ENCODE measurements at regions not wholly inside any gene's neighbourhood (a gene's known extent, or its start where the extent isn't known, plus 50 kb on each side); places are given as distances from the start of the nearest gene placed in this dataset.
"Not testable (repeated sequence)": the region's sequence is repeated elsewhere in the genome, so short reads cannot be mapped to it uniquely, and the experiment has no call there.

DNA sequence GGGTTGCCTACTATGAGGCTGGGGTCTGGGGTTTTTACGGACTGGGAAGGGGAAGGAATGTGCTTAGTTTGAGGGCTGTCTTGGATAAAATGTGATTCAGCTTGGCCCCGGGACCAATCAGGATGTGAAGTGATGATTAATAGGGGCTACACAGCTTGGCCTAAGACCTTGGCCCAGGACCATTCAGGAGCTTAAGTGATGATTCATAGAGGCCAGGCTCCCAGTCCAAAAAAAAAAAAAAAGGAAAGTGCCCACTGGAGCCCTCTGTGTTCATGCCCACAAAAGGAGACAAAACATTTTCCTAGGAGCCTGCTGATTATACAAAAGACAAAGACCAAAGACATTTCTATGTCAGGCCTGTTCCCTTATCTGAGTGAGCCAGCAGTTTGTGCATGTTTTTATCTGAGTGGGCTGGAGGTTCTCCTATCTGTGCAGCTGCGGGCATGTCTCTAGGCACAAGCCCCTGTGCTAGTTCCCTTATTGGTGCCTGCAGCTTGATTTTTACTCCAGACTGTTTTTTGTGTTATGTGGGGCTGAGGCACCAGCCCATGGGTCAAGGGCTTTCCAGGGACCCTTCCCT lies 898.2 kb upstream of the GOT2 start:
- peak; percentile 72 for DNase-seq (ENCODE audit: low read depth)

DNA sequence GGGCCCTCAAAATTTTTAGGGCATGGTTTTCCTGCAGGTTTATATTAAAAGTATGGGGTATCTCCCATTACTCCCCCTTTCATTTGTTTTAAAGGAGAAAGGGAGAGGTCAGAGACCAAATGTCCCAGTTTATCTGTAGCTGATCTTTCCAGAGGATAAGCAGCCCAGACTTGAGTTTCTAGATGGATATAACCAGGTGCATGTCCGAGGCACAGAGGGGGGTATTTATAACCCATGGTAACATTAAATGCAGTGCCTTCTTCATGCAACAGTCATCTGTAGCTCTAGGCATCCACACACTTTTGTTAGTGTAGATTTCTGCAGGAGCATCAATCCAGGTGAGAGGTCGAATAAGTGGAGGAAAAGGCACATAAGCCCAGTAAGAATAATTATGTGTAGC lies 890.3 kb upstream of the GOT2 start:
- not testable (repeated sequence) for DNase-seq (ENCODE audit: low read depth)

DNA sequence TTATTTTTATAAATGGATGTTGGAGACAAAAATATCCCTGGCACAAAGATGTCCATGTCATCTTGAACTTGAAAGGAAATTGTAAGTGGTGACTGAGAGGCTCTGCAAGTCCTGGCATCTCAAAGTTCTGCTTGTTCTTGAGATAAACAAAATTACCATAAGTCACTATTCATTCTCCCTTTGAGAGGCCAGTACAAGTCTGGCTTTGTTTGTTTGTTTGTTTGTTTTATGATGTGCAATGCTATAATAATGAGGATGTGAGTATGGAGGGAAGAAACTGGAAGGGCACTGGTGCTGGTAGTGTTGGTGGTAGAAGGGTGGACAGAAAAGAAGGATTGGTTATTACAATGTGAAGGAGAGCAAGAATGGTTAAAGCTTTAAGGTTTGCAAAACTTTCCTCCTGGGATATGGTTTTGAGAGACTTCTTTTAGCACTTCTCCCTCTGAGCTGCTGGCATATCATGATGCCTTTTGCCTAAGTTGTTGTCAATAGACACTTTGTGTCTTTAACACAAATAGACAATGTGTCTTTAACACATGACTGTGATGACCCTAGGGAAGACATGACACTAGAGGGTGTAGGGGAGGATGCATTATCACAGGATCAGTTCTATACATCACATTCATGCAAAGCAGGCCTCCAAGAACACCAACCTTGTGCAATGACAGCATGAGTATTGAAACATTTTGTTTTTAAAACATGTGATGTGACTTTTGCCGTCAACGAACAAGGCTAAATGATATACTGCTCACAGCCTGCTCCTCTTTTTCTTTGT lies 880.5 kb upstream of the GOT2 start:
- no peak for DNase-seq (ENCODE audit: low read depth)

DNA sequence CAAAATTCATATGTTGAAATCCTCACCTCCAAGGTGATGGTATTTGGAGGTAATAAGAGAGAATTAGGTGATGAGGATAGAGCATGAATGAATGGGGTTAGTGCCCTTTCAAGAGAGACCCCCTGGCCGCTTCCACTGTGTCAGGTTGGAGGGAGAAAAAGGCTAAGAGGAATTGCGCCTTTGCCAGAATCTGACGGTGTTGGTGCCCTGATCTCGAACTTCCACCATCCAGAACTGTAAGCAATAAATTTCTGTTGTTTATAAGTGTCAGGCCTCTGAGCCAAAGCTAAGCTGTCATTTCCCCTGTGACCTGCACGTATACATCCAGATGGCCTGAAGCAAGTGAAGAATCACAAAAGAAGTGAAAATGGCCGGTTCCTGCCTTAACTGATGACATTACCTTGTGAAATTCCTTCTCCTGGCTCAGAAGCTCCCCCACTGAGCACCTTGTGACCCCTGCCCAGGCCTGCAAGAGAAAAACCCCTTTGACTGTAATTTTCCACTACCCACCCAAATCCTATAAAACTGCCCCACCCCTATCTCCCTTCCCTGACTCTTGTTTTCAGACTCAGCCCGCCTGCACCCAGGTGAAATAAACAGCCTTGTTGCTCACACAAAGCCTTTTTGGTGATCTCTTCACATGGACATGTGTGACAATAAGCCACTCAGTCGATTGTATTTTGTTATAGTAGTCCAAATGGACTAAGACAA lies 878.9 kb upstream of the GOT2 start:
- DNase-seq (ENCODE audit: low read depth) = not testable (repeated sequence)

DNA sequence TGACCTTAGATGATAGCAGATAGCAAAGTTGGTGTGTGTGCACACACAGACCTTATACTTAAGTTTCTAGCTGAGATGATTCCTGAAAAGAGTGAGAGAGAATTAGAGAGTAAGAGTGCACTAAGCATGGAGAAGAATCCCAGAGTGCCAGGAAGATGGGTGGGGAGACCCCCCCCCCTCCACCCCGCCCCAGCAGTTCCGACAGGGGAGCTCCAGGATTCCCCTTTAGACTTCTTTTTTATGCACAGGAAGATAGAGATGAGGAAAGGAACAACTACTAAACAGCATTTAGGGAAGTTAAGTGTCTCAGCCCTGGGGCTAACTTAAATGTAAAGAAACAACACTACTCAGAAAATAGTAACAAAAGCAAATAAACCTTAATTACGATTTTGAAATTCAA lies 878.0 kb upstream of the GOT2 start:
- no peak for DNase-seq (ENCODE audit: low read depth)

DNA sequence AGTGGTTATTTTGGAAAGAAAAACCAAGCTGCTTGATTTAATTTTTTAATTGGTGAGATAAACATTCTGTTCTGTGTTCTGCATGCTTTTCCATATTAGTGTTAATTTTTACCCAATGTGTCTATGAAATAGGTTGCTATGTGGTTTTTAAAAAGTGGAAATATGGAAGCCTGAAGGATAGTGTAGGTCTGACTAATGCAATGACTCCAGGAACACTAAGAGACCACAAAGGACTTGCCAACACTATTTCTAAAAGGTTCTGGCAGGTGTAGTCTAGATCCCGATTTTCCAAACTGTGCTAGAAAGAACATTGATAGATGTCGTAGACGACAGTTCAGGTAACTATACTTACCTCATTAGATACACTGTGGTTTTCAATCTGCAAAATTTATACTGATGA lies 877.4 kb upstream of the GOT2 start:
- DNase-seq (ENCODE audit: low read depth) = no peak

DNA sequence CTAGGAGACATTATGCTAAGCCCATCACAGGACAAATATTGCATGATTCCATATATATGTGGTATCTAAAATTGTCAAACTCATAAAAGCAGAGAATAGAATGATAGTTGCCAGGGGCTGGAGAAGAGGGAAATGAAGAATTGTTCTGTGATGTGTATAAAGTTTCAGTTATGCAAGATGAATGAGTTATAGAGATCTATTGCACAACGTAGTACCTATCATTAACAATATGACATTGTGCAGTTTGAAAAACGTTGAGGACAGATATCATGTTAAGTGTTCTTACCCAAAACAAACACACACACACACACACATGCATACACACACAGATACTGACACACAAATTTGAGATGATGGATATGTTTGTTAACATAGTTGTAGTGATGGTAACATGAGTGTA lies 871.6 kb upstream of the GOT2 start:
- no peak for DNase-seq (ENCODE audit: low read depth)

DNA sequence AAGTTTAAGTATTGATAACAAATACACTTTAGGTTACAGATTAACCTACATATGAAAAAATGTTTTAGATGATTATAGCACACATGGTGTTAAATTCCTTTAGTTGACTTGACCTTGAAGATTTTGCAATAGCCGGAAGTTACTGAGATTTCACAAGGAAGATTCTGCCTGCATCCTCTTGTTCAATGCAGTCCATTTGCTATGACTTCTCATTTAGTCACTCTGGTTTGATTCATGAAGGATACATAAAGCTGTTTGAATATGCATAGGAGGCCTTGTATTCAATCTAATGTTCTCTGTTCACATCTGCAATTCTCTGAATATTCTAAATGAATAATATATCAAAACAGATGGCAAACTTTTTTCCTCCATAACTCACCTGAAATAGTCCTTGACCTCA lies 870.2 kb upstream of the GOT2 start:
- DNase-seq (ENCODE audit: low read depth) = no peak

DNA sequence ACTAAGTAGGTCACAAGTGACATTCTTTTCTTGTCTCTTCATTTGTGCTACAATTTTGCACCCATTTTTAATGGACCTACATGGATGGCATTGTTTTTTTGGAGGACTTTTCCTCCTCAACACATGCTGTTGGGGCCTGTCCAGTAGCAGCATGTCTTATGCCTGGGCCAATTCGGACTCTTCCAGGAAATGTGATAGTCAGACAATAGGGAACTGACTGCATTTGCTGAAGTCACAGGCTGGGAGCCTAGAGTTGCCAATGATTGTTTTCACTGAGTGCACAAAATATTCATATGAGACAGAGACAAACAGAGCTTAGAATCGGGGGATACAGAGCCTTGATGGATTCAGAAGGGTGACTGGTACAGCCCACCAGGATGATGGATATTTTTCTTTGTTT lies 867.3 kb upstream of the GOT2 start:
- DNase-seq (ENCODE audit: low read depth) = no peak

DNA sequence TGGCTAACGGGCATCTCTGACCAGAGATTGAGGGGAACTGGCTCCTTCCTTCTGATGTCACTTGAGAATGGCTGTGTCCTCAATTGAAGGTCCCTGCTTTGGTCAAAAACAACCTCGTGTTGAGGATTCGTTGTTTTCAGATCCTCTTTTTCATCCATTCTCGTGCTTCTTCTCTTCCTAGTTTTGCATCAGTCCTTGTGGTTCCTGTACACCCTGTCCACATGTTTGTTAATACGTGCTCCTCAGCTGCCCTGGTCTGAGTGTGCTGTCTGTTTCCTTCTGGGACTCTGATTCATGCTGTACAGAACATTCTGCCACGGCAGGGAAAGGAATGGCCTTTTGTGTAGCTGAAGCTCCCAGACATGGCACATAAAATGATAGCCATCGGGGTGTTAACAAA lies 863.2 kb upstream of the GOT2 start:
- DNase-seq (ENCODE audit: low read depth) = no peak

DNA sequence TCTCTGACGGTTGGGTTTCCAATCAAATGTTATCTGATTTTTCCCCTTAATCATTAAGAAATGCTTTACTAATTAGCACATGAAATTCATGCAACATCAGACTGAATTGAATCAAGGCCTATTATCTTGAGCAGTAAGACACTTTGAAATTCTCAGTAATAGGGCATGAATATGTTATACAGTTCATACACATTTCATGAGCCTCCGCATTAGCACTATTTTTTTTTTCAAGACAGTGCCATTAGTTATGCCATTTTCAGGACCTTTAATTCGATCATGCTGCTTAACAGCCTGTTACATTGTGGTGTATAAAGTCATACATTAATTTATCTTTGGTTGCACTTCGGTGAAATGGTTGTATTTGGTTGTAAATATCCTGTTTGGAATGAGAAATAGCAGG lies 862.6 kb upstream of the GOT2 start:
- DNase-seq (ENCODE audit: low read depth) = no peak

DNA sequence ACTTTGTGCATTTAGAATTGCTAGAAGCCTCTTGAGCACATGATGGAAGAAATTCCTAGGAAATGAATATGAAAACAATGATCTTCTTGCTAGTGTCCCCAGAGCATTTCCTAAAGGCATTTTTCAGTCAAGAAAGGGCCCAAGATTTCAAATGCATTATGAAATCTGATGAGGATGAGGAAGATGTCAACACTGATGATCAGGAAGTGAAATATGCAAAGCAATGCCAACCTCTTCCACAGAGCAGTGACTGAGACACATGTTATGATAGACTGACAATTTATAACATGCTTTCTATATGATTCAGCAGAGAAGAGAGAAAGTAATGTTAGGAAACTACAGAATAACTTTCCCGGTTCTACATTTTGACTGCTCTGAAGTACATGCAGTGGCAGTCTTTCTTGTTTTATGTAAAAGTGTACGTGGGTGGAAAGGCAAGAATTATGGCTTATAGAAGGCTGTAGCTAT lies 859.1 kb upstream of the GOT2 start:
- DNase-seq (ENCODE audit: low read depth) = peak; percentile 94

DNA sequence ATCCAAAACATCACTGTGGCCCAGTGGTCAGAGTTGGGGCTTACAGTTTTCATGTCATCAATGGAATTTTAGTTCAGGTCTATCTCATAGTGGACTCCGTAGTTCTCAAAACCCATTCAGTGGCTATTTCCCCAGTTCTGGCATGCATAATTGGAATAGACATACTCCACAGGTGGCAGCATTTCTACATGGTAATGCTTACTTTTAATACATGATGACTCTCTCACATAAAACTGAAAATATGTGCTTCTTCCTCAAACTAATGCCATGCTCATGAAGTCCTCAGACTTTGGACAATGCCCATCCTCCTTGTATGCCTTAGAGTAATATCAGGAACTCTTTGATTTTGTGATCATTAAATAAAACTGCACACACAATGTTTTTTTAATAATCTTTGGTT lies 857.4 kb upstream of the GOT2 start:
- peak; percentile 31 for DNase-seq (ENCODE audit: low read depth)

DNA sequence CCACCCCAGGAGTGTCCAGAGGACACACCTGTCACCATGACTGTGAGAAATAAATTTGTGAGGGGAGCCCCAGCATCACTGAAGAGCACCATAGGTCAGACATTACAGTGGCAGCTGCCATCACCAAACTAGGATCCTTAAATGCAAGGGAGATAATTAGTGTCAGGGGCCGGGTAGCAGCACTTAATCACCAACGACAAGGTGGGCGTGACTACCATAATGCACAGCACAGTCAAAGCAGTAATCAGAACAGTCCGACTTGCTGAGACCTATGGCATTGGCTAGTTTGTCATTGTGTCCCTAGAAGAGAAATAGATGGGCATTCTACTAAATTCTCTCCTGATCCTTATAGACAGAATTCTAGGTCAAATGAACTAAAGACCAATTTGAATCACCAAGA lies 856.7 kb upstream of the GOT2 start:
- DNase-seq (ENCODE audit: low read depth) = no peak

DNA sequence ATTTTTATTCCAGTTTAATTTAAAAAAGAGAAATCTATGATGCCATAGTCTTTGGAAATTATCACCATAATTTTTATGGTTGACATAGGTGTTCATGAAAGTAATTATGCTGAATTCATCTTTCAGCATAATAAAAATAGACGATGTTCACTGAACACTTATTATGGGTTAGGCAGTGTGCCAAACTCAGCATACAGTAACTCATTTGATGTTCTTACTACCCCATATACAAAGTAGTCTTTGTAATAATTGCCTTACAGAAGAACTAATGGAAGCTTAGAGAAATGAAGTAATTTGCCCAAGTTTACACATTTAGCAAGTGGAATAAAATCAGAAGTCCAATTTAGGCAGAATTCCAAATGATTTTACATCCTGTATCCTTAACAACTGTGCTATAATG lies 852.2 kb upstream of the GOT2 start:
- DNase-seq (ENCODE audit: low read depth) = no peak

DNA sequence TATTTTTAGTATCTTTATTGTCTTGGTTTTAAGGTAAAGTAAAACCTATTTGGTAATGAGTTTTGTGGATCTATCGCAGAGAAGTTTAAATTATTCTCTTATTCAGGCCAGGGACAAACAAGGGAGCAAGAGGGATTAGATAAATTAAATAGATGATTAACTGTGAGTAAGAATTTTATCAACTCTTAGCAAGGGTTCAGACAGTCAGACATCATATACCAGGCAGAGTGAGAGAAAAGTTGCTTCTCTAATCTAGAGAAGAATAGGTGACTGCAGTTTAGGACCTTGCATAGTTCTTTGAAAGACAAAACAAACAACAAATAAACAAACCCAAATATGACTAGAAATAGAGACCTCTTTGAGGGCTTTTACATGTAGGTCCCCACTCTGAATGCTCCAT lies 840.2 kb upstream of the GOT2 start:
- no peak for DNase-seq (ENCODE audit: low read depth)

DNA sequence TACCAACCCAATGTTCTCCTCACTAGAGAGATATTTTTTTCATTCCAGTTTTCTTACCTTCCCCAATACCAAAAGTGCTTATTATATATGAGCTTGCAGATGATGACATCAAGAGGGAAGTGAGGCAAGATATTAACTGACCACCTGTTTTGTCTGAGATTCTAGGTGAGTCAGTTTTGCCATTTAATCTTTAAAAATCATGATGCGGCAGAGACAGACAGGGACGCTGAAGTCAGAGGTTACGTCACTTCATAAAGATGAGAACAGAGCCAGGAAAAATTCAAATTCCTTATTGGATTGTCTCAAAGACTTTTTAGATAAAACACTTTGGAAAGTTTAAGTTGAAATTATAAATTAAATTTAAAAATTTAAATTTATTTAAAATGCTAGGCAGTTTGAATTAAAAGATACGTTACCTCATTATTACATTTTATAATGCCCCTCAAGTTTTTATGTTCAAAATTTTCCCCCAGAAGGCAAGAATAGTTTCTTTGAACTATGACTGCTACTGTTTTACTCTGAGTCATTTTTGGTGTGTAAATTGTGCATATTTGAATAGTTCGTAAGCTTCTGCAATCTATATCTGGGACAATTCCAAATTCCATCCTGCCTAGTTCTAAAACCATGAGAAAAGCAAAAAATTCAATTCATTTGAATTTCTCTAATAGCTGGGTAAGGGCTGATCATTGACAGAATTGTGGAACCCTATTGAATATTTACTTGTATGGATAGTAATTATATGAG lies 839.6 kb upstream of the GOT2 start:
- peak; percentile 44 for DNase-seq (ENCODE audit: low read depth)

DNA sequence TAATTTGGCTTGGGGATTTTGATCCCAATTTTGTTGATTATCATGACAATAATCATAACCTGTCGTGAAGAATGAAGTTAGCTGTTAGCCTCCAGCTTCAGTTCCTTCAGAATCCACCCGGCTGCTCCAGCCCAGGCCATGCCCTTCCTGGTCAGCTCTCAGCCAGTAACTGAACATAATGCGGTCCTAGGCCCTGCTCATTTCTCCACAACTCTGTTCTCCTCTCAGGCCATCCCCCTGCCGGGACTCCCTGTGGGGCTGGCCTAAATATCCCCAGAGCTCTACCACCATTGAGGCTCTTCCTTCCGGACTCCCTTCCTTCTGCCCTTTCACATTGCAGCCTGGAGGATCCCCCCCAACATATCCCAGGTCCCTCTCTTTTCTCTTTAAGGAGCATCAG lies 833.4 kb upstream of the GOT2 start:
- DNase-seq (ENCODE audit: low read depth) = no peak

DNA sequence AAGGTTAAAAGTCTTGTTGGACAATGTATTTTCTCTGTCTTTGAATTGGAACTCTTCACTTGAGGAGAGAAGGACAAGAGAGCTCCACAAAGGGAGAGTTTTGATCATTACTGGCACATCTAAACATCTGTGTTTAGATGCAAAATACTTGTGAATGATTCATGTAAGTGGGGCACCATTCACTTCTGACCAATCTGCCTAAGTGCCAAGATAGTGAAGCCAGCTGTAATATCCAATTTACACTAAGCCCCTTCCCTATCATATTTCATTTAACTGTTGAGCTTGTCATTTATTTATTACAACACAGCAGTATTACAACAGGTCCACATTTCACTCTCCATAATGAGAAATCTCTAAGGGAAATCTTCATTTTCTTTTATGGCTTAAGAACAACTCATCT lies 832.3 kb upstream of the GOT2 start:
- no peak for DNase-seq (ENCODE audit: low read depth)

DNA sequence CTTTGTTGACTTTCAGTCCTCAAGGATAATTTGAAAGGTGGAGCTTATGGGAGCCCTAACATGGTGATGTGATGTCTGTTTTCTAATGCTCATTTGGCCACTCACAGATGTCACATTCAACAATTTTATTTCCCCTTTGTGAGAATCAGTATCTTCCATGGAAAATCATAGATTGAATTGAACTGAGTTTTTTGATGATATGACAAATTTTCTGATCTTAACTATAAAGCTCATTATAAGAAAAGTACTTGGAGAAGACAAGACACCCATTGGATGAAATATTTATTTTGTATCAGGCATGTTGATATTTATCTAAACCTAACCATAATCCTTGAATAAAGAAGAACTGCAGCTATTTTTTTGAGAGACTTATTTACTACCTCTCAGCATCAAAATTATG lies 824.6 kb upstream of the GOT2 start:
- DNase-seq (ENCODE audit: low read depth) = no peak

DNA sequence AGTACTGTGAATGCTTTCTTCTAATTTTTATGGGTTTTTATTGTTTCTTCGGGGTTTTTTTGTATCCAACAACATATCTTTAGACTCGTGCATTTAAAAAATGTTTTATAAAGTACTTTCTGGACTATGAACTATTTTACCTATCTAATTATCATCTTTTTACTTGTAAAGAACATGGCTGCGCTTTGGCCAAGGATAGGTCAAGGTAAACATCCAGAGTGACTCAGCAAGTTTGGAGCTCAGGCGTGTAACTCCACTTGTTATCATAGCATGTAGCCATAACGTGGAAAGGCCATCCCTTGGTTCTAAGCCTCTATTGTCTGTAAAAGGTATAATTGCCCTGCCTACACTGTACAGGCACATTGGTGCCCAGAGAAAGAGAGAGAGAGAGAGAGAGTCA lies 818.0 kb upstream of the GOT2 start:
- DNase-seq (ENCODE audit: low read depth) = no peak

DNA sequence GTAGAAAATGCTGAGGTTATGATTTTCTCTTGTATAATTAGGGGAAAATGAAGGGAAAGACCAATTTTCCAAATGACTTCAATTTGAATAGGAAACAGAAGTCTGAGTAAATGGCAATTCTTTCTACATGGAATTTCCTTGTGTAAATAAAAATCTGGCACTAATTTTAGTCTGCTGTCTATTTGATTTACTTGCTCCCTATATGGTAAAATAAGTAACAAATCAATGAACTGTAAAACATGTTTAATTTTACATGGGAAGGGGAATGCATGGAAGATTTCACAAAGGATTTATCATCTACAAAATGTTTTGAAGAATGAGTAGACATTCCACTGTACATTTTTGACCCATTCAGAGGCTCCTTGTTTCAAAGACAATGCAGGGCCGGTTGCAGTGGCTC lies 811.6 kb upstream of the GOT2 start:
- DNase-seq (ENCODE audit: low read depth) = no peak

DNA sequence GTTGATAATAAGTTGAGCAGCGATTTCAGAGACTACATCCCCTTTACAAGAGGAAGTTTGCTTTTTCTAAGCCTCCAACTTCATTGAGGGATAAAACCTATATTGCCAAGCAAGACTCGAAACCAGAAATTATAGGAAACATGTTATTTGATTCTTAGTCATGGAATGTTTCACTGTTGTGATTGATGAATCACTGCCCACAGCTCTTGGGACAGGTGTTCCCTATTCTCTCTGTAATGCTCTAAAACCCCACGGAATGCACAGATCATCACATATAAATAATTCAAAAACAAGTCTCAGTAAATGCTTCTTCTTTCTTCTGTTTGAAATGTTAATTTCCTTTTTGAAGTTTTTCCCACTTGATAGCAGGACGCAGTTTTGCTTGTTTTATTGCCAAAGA lies 809.5 kb upstream of the GOT2 start:
- no peak for DNase-seq (ENCODE audit: low read depth)

All from stromal cell of bone marrow (primary cell).